IMR-90 (cell line): ENCODE measurements at regions not wholly inside any gene's neighbourhood (a gene's known extent, or its start where the extent isn't known, plus 50 kb on each side); places are given as distances from the start of the nearest gene placed in this dataset.

Experiments
- ATAC-seq: fragments of 200-7000 bp; cut with Tn5 transposase; 2 replicates; pipeline ENCODE4 v1.9.1; 2020; ENCODE audit warnings: low read depth, mild to moderate bottlenecking, moderate library complexity
- BruUV-seq: library from RNA; stranded (reverse); fragments of 400-500 nt; replicated peaks from 2 replicates; lab custom pipeline; 2021; lab: Mats Ljungman, UMichigan
- CTCF ChIA-PET: fragments of 300-600 bp; formaldehyde crosslinking; extraction: SDS; loops from one replicate; lab custom pipeline; 2021; ENCODE audit warnings: antibody characterized with exemption; lab: Yijun Ruan, JAX
- POLR2A ChIA-PET: fragments of 300-600 bp; sonication (Branson Sonifier 250); formaldehyde crosslinking; loops from one replicate; lab custom pipeline; 2022; ENCODE audit warnings: antibody characterized with exemption; ENCODE audit not compliant: unreplicated experiment; lab: Charles Lee
- DNase-seq: peaks from one replicate; pipeline ENCODE4 v3.0.0; 2013
- H2AFZ ChIP-seq: replicated peaks from 2 replicates; pipeline ENCODE3; 2013; ENCODE audit warnings: low read length, mild to moderate bottlenecking; ENCODE audit not compliant: poor library complexity
- H2AK5ac ChIP-seq: 2 replicates; pipeline ENCODE4 v1.6.1; 2013; ENCODE audit warnings: low read depth, low read length, inconsistent platforms
- H2AK9ac ChIP-seq: replicated peaks from 2 replicates; pipeline ENCODE3; 2013; ENCODE audit warnings: mild to moderate bottlenecking, low read depth, low read length, moderate library complexity; ENCODE audit not compliant: poor library complexity
- H2BK120ac ChIP-seq: 2 replicates; pipeline ENCODE4 v1.6.1; 2013; ENCODE audit warnings: low read depth, low read length, inconsistent platforms
- H2BK15ac ChIP-seq: 3 replicates; pipeline ENCODE4 v1.6.1; 2013; ENCODE audit warnings: low read depth, low read length, inconsistent platforms
- H2BK20ac ChIP-seq: 2 replicates; pipeline ENCODE4 v1.6.1; 2013; ENCODE audit warnings: low read depth, mild to moderate bottlenecking, inconsistent platforms, low read length, moderate library complexity
- H2BK5ac ChIP-seq: 2 replicates; pipeline ENCODE4 v1.6.1; 2013; ENCODE audit warnings: mild to moderate bottlenecking, low read depth, low read length, inconsistent platforms; ENCODE audit not compliant: poor library complexity, severe bottlenecking
- H3K14ac ChIP-seq: replicated peaks from 2 replicates; pipeline ENCODE4 v1.6.1; 2013; ENCODE audit warnings: low read depth, low read length, inconsistent platforms
- H3K18ac ChIP-seq: 2 replicates; pipeline ENCODE4 v1.6.1; 2013; ENCODE audit warnings: low read depth, low read length, control low read depth
- H3K23ac ChIP-seq: 2 replicates; pipeline ENCODE4 v1.6.1; 2013; ENCODE audit warnings: low read depth, low read length, inconsistent platforms
- H3K27ac ChIP-seq: 2 replicates; pipeline ENCODE4 v1.5.1; 2013; ENCODE audit warnings: mild to moderate bottlenecking, control low read depth, low read length; ENCODE audit not compliant: insufficient read depth
- H3K27me3 ChIP-seq: 2 replicates; pipeline ENCODE4 v1.6.1; 2013; ENCODE audit warnings: low read length; ENCODE audit not compliant: control insufficient read depth, insufficient read depth
- H3K36me3 ChIP-seq: 2 replicates; pipeline ENCODE4 v1.6.1; 2013; ENCODE audit warnings: low read length, mixed read lengths; ENCODE audit not compliant: control insufficient read depth, insufficient read depth
- H3K4ac ChIP-seq: 2 replicates; pipeline ENCODE4 v1.6.1; 2013; ENCODE audit warnings: low read depth, low read length, inconsistent platforms
- H3K4me1 ChIP-seq: 2 replicates; pipeline ENCODE4 v1.6.1; 2013; ENCODE audit warnings: low read length, mixed read lengths; ENCODE audit not compliant: control insufficient read depth, insufficient read depth
- H3K4me2 ChIP-seq: 2 replicates; pipeline ENCODE4 v1.6.1; 2013; ENCODE audit warnings: low read depth, mild to moderate bottlenecking, control low read depth, low read length, moderate library complexity
- H3K4me3 ChIP-seq: 2 replicates; pipeline ENCODE4 v1.5.1; 2013; ENCODE audit warnings: low read depth, mild to moderate bottlenecking, control low read depth, low read length, moderate library complexity; ENCODE audit not compliant: insufficient read depth
- H3K56ac ChIP-seq: 2 replicates; pipeline ENCODE4 v1.6.1; 2013; ENCODE audit warnings: low read length, inconsistent platforms; ENCODE audit not compliant: insufficient read depth; ENCODE audit errors: extremely low read depth
- H3K79me1 ChIP-seq, 2 experiments: 2 replicates each; pipeline ENCODE4 v1.6.1; 2013; ENCODE audit warnings: low read length in 2 of 2, inconsistent platforms in 1 of 2, low read depth in 1 of 2
- H3K9ac ChIP-seq: 2 replicates; pipeline ENCODE4 v1.6.1; 2013; ENCODE audit warnings: low read depth, low read length, control low read depth
- H3K9me1 ChIP-seq: 2 replicates; pipeline ENCODE4 v1.6.1; 2013; ENCODE audit warnings: low read length, inconsistent platforms; ENCODE audit not compliant: insufficient read depth
- H3K9me3 ChIP-seq: 2 replicates; pipeline ENCODE4 v1.6.1; 2013; ENCODE audit warnings: low read length; ENCODE audit not compliant: control insufficient read depth, insufficient read depth
- H4K20me1 ChIP-seq: 2 replicates; pipeline ENCODE4 v1.6.1; 2013; ENCODE audit warnings: low read length, inconsistent platforms; ENCODE audit not compliant: insufficient read depth
- H4K5ac ChIP-seq: 2 replicates; pipeline ENCODE4 v1.6.1; 2013; ENCODE audit warnings: mild to moderate bottlenecking, low read depth, low read length, control low read depth
- H4K8ac ChIP-seq, 2 experiments: 2 replicates each; pipeline ENCODE4 v1.6.1; 2013; ENCODE audit warnings: low read depth in 2 of 2, low read length in 2 of 2, control low read depth in 1 of 2, inconsistent platforms in 1 of 2
- H4K91ac ChIP-seq: 2 replicates; pipeline ENCODE4 v1.6.1; 2013; ENCODE audit warnings: low read depth, low read length, inconsistent platforms; ENCODE audit not compliant: insufficient read depth
- BHLHE40 ChIP-seq: fragments of 150-350 bp; IDR thresholded peaks from 2 replicates; pipeline ENCODE4 v1.6.1; 2016; ENCODE audit warnings: mild to moderate bottlenecking, low read depth, low read length
- CEBPB ChIP-seq: IDR thresholded peaks from 2 replicates; pipeline ENCODE4 v1.6.1; 2012; ENCODE audit warnings: low read depth, low read length, improper control_type of control experiment
- CHD1 ChIP-seq: IDR thresholded peaks from 2 replicates; pipeline ENCODE4 v1.6.1; 2012; ENCODE audit warnings: low read depth, low read length, improper control_type of control experiment
- CTCF ChIP-seq: conservative IDR thresholded peaks from 2 replicates; pipeline ENCODE4 v1.5.1; 2012; ENCODE audit warnings: mild to moderate bottlenecking, low read depth, low read length, improper control_type of control experiment
- ELK1 ChIP-seq: fragments of 150-350 bp; IDR thresholded peaks from 2 replicates; pipeline ENCODE4 v1.6.1; 2016; ENCODE audit warnings: low read depth, mild to moderate bottlenecking, low read length, moderate library complexity, borderline replicate concordance
- FOS ChIP-seq: fragments of 150-350 bp; IDR thresholded peaks from 2 replicates; pipeline ENCODE4 v1.6.1; 2016; ENCODE audit warnings: low read depth, low read length
- MAFK ChIP-seq: IDR thresholded peaks from 2 replicates; pipeline ENCODE4 v1.6.1; 2012; ENCODE audit warnings: low read depth, low read length, improper control_type of control experiment
- MXI1 ChIP-seq: IDR thresholded peaks from 2 replicates; pipeline ENCODE4 v1.6.1; 2012; ENCODE audit warnings: low read depth, mild to moderate bottlenecking, low read length, moderate library complexity, borderline replicate concordance
- NFE2L2 ChIP-seq: fragments of 150-350 bp; IDR thresholded peaks from 2 replicates; pipeline ENCODE4 v1.6.1; 2016; ENCODE audit warnings: low read depth, mild to moderate bottlenecking, low read length
- POLR2A ChIP-seq: IDR thresholded peaks from 2 replicates; pipeline ENCODE4 v1.6.1; 2012; ENCODE audit warnings: mild to moderate bottlenecking, low read depth, low read length
- RAD21 ChIP-seq: IDR thresholded peaks from 2 replicates; pipeline ENCODE4 v1.6.1; 2012; ENCODE audit warnings: low read length, improper control_type of control experiment
- RCOR1 ChIP-seq: IDR thresholded peaks from 2 replicates; pipeline ENCODE4 v1.6.1; 2012; ENCODE audit warnings: mild to moderate bottlenecking, low read length, improper control_type of control experiment; ENCODE audit not compliant: insufficient replicate concordance
- RFX5 ChIP-seq: IDR thresholded peaks from 2 replicates; pipeline ENCODE4 v1.8.0; 2012; ENCODE audit warnings: low read depth, mild to moderate bottlenecking, low read length, moderate library complexity
- SMC3 ChIP-seq: fragments of 150-350 bp; IDR thresholded peaks from 2 replicates; pipeline ENCODE4 v1.6.1; 2016; ENCODE audit warnings: low read depth, mild to moderate bottlenecking, antibody characterized with exemption, low read length, moderate library complexity
- USF2 ChIP-seq: fragments of 150-350 bp; IDR thresholded peaks from 2 replicates; pipeline ENCODE4 v1.6.1; 2017; ENCODE audit warnings: mild to moderate bottlenecking, antibody characterized with exemption, low read length, low read depth
- WGBS, 2 experiments: methylation state at CpG; one replicate each; pipeline versions ENCODE4 v1.1.5 to v1.1.7; 2013; ENCODE audit warnings: missing lambda C conversion rate in 2 of 2; ENCODE audit not compliant: insufficient read length in 1 of 2; ENCODE audit errors: extremely low coverage in 2 of 2; 5-methylcytosine and 5-hydroxymethylcytosine counted together
- dilution Hi-C: fragments of 300-500 bp; cut with HindIII; formaldehyde crosslinking; loops from one replicate; pipeline ENCODE4 v1.14.3; 2018; ENCODE audit warnings: low sequenced_read_pairs; ENCODE audit not compliant: unreplicated experiment
- in situ Hi-C: fragments of 300-500 bp; cut with MboI; formaldehyde crosslinking; loops from 3 replicates; pipeline ENCODE4 v1.14.3; 2019; ENCODE audit warnings: low sequenced_read_pairs, inconsistent platforms, mixed read lengths
- intact Hi-C: fragments of 100-400 bp; cut with micrococcal nuclease; formaldehyde crosslinking; loops from 2 replicates; pipeline ENCODE4 v1.10.0; 2022

- peaks cover 6% of the 10 kb centered on the region; the same call in 1 of the 2 replicates for H3K27me3 ChIP-seq
- DNase-seq: no peak
- POLR2A ChIA-PET: no interaction called here
These were observed 62.5 kb upstream of the GNAZ start for GRCh38 chr22:23007823-23008222.

More at GRCh38 chr22:23007823-23008222, 62.5 kb upstream of the GNAZ start:
- WGBS, 2 experiments: 40% methylated on average over 1 of the region's 1 CpG; no CpG with 5 or more reads in 1 of the 2 experiments
- ATAC-seq: no peak
- Histone ChIP-seq H2BK5ac (no peak overlapping the region), H4K5ac (no peak overlapping the region), H4K8ac (no peak overlapping the region), H3K14ac (no peak overlapping the region), H2AK5ac (no peak overlapping the region), H3K4ac (no peak overlapping the region), H4K20me1 (no peaks in the 10 kb centered on the region), H3K4me3 (no peak overlapping the region), H3K9me3 (no peaks in the 10 kb centered on the region), H3K56ac (no peak overlapping the region), H3K9me1 (no peaks in the 10 kb centered on the region), H2BK15ac (no peak overlapping the region), H2AK9ac (no peak overlapping the region), H3K23ac (no peak overlapping the region), H3K79me1 (no peaks in the 10 kb centered on the region), H3K36me3 (no peaks in the 10 kb centered on the region), H2BK120ac (no peak overlapping the region), H3K18ac (no peak overlapping the region), H3K4me1 (no peaks in the 10 kb centered on the region), H3K27ac (no peak overlapping the region), H2AFZ (no peak overlapping the region), H2BK20ac (no peak overlapping the region), H3K9ac (no peak overlapping the region), H4K91ac (no peak overlapping the region), H3K4me2 (no peak overlapping the region)
- intact Hi-C loops (no loop called here), dilution Hi-C loops (no loop called here), in situ Hi-C loops (no loop called here)
- BruUV-seq: no TSS peak
- TF ChIP-seq CEBPB (no peak), USF2 (no peak), RAD21 (no peak), CHD1 (no peak), RFX5 (no peak), NFE2L2 (no peak), CTCF (no peak), POLR2A (no peak), MXI1 (no peak), BHLHE40 (no peak), SMC3 (no peak), ELK1 (no peak), RCOR1 (no peak), FOS (no peak), MAFK (no peak)
- CTCF ChIA-PET: no interaction called here
